GM23248 (cell line): ENCODE measurements at regions not wholly inside any gene's neighbourhood (a gene's known extent, or its start where the extent isn't known, plus 50 kb on each side); places are given as distances from the start of the nearest gene placed in this dataset.

Experiments
- EZH2 ChIP-seq: fragments of 200-600 bp; sonication (generic); IDR thresholded peaks from 2 replicates; pipeline ENCODE4 v1.6.1; 2018; ENCODE audit warnings: antibody characterized with exemption, mild to moderate bottlenecking; ENCODE audit not compliant: insufficient read depth, poor library complexity, severe bottlenecking
- EZH2phosphoT487 ChIP-seq: fragments of 200-600 bp; sonication (generic); IDR thresholded peaks from 2 replicates; pipeline ENCODE4 v1.6.1; 2018; ENCODE audit warnings: antibody characterized with exemption, moderate library complexity, mild to moderate bottlenecking, low read depth; ENCODE audit not compliant: insufficient read depth

GRCh38 chr2:12274591-12274990 is 442.1 kb upstream of the TRIB2 start:
- TF ChIP-seq EZH2 (no peak), EZH2phosphoT487 (no peak)
